Testis (tissue), 2 donors: ENCODE measurements at regions not wholly inside any gene's neighbourhood (a gene's known extent, or its start where the extent isn't known, plus 50 kb on each side); places are given as distances from the start of the nearest gene placed in this dataset.

ENCODE experiments used
- POLR2A ChIP-seq: fragments of 450-650 bp; IDR thresholded peaks from one replicate; pipeline ENCODE4 v1.6.1; 2017; ENCODE audit warnings: antibody characterized with exemption, mild to moderate bottlenecking, moderate library complexity
- TF ChIP-seq, protein P1 (sequence below), 3 experiments: fragments of 450-650 bp in 2 of 3; fragments of 200-600 bp in 1 of 3; sonication (generic) in 1 of 3; IDR thresholded peaks; one replicate each; pipeline ENCODE4 v1.5.1; 2016 to 2019; ENCODE audit warnings: antibody characterized with exemption in 3 of 3, mild to moderate bottlenecking in 2 of 3, moderate library complexity in 1 of 3

DNA sequence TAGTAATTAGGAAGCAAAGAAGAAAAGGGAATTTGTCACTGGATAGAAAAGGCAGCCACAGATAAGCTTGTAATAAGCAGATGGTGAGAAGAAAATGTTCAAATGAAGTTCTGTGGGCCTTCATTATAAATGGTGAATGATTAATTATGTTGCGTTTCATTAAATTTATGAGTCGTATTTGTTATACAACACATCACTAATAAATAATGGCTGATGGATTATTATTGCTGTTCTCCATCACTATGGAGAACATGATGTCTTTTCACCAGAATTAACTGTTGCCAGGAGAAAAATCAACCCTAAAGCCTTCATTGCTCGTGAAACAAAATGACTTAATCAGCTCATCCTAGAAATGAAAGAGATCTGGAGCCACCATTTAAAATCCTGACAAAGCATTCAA lies 158.5 kb downstream of the BTBD3 start:
- TF ChIP-seq, protein P1, sequence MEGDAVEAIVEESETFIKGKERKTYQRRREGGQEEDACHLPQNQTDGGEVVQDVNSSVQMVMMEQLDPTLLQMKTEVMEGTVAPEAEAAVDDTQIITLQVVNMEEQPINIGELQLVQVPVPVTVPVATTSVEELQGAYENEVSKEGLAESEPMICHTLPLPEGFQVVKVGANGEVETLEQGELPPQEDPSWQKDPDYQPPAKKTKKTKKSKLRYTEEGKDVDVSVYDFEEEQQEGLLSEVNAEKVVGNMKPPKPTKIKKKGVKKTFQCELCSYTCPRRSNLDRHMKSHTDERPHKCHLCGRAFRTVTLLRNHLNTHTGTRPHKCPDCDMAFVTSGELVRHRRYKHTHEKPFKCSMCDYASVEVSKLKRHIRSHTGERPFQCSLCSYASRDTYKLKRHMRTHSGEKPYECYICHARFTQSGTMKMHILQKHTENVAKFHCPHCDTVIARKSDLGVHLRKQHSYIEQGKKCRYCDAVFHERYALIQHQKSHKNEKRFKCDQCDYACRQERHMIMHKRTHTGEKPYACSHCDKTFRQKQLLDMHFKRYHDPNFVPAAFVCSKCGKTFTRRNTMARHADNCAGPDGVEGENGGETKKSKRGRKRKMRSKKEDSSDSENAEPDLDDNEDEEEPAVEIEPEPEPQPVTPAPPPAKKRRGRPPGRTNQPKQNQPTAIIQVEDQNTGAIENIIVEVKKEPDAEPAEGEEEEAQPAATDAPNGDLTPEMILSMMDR (IDR thresholded peaks at IDR 0.05) = no peak
- no peak for TF ChIP-seq POLR2A
